ENCODE measurements at regions not wholly inside any gene's neighbourhood (a gene's known extent, or its start where the extent isn't known, plus 50 kb on each side); places are given as distances from the start of the nearest gene placed in this dataset.

DNA sequence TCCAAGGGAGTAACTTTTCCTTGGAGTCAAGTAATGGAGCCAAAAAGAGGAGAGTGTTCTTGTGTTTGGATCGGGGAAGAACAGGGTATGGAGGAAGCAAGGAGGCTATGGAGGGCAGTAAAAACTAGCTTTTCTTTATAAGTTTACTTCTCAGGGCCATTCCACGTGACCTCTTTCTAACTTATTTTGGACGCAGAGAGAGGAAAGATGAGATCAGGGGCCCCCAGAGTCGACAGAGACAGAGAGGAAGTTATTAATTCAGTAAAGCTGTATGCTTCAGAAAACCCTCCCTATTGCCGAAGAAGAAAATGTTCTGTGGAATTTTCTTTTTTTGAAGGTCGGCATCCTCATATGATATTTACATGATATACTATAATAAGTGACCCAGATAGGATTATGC, 233.8 kb upstream of the MPDZ start:
- TF ChIP-seq CTCF (tag by site-specific recombination; IDR thresholded peaks at IDR 0.05) (no peak), ZBTB48 (tag by site-specific recombination; IDR thresholded peaks at IDR 0.05) (no peak)

All from HEK293 (cell line).